NOMO-1 treated with DMSO at 0.1 percent for 48 hours (cell line): ENCODE measurements at regions not wholly inside any gene's neighbourhood (a gene's known extent, or its start where the extent isn't known, plus 50 kb on each side); places are given as distances from the start of the nearest gene placed in this dataset.
"Not testable (repeated sequence)": the region's sequence is repeated elsewhere in the genome, so short reads cannot be mapped to it uniquely, and the experiment has no call there.

Experiments
- DNase-seq: peaks from one replicate; lab custom pipeline; 2025; ENCODE audit not compliant: unreplicated experiment; lab: John Stamatoyannopoulos, UW

- DNase-seq = no peak
Measured at GRCh38 chr13:40028446-40028845, 373.0 kb downstream of the COG6 start.

GRCh38 chr13:40031031-40031430 lies 375.6 kb downstream of the COG6 start:
- DNase-seq = no peak

DNA sequence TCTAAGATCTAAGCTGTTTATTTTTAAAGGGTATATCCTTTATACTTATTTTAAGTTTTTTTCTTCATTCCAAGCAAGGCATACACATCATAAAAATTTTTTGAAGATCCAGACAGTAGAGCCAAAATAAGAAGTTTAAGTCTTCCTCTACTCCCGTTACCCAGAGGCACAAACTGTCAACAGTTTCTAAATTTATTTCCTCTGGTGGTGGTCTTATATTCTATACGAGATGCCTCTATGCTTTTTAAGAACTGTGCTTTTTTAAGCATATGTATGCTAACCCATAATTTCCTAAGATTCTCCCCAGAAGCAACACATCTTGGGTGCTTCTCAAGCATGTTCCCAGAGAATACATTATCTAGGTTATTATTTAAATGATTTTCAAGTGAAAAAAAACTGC lies 383.6 kb downstream of the COG6 start:
- no peak for DNase-seq

- DNase-seq = no peak
Measured at GRCh38 chr13:40042991-40043390, 387.5 kb downstream of the COG6 start.

DNA sequence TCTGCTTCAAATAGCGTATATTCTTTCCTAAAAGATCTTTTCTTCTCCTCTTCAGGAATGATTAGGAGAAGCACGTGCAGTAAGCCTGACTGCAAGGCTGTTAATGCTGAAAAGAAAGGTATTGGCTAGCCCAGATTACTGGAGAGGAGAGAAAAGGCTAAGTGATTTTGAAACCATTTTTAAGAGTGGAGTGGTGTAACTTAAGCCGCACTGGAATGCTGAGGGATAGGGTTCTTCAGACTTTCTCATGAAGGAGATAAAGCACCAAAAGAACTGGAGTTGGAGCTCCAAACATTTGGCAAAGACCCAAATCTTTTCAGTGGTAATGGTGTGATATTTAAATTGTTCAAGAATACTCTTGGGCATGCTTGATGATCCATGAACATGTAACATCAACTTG lies 388.3 kb downstream of the COG6 start:
- no peak for DNase-seq

DNA sequence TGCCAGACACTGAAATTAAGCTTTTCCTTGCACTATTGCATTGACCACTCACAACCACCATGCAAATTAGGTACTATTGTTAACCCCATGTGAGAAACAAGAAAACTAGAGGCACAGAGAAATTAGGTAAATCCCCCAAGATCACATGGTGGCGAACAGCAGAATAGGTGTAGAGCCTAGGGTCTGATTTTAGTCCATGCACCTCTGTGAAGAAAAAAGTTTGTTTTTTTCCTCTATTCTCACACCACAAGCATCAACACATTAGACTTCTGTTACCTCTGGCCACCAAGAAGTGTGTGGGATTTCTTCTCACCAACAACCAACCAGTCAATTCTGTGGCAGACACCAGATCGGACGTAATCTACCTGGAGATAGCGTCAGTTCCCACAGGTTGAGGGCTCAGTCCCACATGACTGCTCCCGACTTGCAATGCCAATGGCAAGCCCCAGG lies 391.9 kb downstream of the COG6 start:
- DNase-seq = no peak

GRCh38 chr13:40048551-40048950 lies 393.1 kb downstream of the COG6 start:
- DNase-seq = no peak

- DNase-seq = no peak
Measured at GRCh38 chr13:40052954-40053353, 397.5 kb downstream of the COG6 start.

GRCh38 chr13:40053401-40053800 lies 397.9 kb downstream of the COG6 start:
- no peak for DNase-seq

DNA sequence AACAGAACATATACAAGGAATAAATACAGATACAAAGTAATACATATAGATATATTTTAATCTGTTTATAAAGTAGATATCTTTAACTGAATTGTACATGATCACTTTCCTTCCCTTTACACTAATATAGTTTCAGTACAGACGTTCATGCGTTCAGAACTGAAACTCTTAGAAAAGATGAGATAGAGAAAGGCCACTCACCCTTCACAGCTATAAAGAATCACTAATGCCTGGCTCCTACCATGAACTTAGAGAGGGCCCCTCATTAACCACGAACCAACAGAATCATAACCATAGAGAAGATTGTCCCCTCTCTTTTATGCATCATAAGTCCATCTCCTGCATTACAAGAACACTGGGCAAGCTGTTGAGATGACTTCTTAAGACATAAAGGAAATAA lies 399.0 kb downstream of the COG6 start:
- not testable (repeated sequence) for DNase-seq

DNA sequence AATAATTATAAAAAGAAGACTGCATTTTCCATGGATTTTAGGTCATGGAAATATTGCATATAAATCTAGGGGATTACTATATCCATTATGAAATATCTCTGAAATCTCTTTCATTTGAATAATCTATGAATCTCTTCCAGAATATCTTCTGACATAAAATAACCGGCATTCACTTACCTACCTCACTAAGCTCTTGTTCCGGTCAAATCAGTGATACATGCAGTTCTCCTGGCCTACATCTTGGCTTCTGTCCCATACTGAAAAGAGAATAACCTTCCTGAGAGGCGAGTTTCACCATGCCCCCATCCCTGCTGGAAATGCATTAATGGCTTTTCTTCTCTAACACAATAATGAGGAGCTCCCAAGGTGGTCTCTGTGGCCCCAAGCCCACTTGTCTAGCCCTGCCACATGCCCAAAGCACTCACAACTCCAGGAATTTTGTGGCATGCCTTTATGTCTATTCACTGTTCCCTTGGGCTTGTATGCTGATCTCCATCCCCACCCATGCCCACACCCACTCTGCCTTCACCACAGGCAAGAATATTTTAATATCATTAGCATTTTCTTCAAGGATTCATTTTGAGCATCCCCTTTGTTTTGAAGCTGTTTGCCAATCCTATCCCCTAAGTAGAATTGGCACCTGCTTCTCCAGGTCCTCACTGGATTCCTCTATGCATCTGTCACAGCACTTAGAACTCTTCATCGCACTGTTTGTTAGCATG lies 401.6 kb downstream of the COG6 start:
- no peak for DNase-seq

- DNase-seq = no peak
Measured at GRCh38 chr13:40058757-40059236, 403.3 kb downstream of the COG6 start.

DNA sequence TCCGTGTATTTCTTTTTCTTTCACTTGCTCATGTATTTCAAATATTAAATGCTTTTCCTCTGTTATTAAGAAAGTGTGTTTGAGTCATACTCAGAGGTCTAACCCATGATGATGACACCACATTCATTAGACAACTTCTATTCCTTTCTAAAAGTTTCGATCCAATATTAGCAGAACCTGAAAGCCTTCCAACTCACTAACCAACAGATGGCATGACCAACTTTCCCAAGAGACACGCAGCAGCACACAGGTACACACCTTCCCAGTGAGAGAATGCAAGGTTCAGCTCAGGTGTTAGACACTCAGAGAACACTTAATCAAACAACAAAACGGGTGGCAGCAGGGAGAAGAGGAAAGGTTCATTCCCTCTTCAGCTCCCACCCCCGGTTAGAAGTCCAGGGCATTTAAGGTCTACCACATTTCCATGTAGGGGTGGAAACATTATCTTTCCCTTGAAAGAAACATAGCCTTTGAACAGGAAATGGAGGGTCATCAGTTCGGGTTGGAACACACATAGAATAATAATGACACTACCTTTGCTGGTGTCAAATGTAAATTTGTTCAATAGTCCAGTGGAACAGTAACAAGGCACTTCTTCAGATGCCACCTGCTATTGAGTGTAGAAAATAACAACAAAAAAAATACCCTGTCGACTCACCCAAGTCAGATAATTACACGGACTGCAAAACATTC lies 404.2 kb downstream of the COG6 start:
- DNase-seq = no peak

GRCh38 chr13:40060296-40061007 lies 405.0 kb downstream of the COG6 start:
- DNase-seq = no peak

- no peak for DNase-seq
Measured at GRCh38 chr13:40061466-40062450, 406.3 kb downstream of the COG6 start.

- no peak for DNase-seq
Measured at GRCh38 chr13:40063278-40063698, 407.8 kb downstream of the COG6 start.

DNA sequence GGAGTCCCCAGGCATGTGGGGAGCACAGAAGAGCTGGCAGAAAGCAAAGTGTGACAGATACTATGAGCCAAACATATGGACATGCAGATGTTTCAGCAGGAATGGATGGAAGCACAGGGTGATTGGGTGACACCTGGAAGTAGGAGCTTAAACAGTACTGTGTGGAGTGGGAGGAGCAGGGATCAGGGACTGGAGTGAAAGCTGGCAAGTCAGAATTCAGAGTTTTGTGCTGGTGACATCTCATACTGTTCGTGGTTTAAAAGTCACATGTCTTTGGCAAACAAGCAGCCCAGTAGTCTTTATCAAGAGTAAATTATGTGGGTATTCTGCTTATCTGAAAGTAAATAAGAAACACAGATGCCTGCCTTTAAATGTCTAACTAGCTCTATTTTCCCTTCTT lies 408.2 kb downstream of the COG6 start:
- no peak for DNase-seq

GRCh38 chr13:40064154-40065097 lies 409.0 kb downstream of the COG6 start:
- no peak for DNase-seq
